RCC 7860 (cell line): ENCODE measurements at regions not wholly inside any gene's neighbourhood (a gene's known extent, or its start where the extent isn't known, plus 50 kb on each side); places are given as distances from the start of the nearest gene placed in this dataset.
"Not testable (repeated sequence)": the region's sequence is repeated elsewhere in the genome, so short reads cannot be mapped to it uniquely, and the experiment has no call there.

ENCODE experiments used
- DNase-seq: peaks from one replicate; pipeline ENCODE4 v3.0.0-alpha.2; 2015; ENCODE audit warnings: low spot score
- FAIRE-seq: peaks from 2 replicates; lab custom pipeline; 2012; peaks lifted over from hg19 to GRCh38; lab: Jason Lieb, UNC

DNA sequence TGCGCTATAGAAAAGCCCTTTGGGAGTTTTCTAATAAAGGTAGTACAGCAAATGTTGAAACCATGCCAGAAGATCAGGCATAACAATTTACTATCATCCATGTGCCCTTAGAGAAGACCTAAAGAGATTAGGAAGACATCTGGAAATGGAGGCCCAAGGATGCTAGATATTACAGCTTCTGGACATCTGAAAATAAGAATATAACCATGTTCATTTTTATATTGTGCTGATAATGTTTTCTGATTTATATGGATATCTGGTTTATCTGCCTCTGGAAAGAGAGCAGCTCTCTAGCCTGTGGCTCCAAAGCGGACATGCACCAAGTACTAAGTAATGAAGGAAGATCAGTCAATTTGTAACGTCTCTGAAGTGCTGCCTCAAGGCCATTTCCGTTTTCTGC is 478.0 kb upstream of the DDX18 start:
- DNase-seq (no peak), FAIRE-seq (no peak)

DNA sequence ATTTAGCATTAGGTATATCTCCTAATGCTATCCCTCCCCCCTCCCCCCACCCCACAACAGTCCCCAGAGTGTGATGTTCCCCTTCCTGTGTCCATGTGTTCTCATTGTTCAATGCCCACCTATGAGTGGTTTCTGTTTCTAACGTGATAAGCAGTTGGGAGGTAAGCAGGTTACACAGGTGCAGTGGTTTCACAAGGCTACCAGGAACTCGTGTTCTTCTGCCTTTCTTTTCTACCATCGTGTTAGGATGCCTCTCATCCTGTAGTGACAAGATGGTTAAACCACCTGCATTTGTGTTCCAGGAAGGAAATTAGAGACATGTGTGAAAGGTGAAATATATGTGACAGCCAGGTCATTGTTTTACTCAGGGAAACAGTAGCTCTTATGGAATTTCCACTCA is 476.5 kb upstream of the DDX18 start:
- not testable (repeated sequence) for FAIRE-seq, DNase-seq

DNA sequence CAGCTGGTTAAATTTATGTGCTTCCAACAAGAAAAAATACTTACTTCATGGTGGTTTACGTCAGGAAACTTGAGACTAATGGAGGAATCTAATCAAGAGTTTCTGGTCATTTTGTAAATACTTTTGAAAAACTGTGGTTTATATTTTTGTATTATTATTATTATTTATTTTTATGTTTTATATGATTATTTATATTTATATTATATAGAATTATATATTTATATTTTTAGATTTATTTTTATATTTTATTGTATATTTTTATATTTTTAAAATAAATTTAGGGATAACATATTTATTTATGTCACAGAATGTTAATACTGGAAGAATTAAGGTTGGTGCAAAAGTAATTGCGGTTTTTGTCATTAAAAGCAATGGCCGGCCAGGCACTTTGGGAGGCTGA is 474.5 kb upstream of the DDX18 start:
- FAIRE-seq (peak; percentile 81), DNase-seq (no peak)

DNA sequence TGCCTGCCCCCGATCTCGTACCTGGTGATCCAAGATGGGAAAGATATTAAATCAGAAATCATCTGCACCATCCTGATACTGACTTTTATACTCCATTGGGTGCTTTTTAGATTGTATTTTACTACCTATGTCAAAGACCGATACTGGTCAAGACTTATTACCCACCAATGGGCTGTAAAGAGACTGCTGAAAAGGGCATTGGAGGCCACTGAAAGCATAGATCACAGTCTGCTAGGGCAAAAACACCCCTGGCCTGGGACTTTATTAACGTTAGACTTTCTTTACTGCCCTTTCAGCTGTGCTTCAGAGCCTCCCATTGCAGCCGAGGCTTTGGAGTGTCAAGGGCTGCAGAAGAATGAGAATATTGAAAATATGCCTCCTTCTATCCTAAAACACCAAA is 472.8 kb upstream of the DDX18 start:
- FAIRE-seq: no peak
- no peak for DNase-seq

DNA sequence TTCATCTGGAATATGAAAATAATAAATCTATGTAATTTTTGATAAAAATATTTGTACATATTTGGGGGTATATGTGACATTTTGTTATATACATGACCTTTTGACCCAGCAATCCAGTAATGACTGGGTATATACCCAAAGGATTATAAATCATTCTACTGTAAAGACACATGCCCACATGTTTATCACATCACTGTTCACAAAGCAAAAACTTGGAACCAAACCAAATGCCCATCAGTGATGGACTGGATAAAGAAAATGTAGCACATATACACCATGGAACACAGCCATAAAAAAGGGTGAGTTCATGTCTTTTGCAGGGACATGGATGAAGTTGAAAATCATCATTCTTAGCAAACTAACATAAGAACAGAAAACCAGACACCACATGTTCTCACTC is 472.1 kb upstream of the DDX18 start:
- DNase-seq: no peak
- FAIRE-seq: no peak

DNA sequence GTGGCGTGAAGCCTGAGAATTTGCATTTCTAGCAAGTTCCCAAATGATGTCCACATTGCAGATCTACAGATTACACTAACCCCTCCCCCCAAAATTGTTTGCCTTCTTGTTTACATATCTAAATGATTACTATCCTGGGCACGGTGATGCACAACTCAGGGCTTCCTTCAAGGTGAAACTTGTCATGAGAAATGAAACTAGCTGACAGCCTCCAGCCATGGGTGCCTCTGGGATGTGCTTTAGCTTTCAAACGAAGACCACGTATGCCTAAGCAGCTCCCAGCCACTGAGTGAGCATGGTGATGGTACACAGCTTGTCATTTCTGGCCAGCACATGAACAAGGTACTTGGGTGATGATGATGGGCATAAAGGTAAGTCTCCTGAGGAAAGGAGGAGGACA is 464.8 kb upstream of the DDX18 start:
- FAIRE-seq: no peak
- DNase-seq: no peak

DNA sequence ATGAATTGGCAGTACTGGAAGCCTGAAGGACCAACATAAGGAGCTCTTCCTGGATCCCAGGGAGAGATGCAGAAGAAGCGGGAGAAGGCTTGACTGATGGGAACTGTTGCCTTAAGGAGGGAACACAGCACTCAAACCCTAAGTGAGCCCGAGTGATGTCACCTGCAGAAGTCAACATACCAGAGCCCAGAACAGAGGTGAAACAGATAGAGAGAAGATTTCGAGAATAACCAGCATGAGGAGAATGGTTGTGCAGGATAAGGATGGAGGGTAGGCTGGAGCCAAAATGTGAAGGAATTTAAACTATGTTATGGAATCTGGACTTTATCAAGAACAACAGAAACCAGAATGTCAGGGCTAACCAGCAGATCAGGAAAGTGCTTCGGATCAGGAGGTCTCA is 463.1 kb upstream of the DDX18 start:
- DNase-seq: no peak
- FAIRE-seq: no peak

DNA sequence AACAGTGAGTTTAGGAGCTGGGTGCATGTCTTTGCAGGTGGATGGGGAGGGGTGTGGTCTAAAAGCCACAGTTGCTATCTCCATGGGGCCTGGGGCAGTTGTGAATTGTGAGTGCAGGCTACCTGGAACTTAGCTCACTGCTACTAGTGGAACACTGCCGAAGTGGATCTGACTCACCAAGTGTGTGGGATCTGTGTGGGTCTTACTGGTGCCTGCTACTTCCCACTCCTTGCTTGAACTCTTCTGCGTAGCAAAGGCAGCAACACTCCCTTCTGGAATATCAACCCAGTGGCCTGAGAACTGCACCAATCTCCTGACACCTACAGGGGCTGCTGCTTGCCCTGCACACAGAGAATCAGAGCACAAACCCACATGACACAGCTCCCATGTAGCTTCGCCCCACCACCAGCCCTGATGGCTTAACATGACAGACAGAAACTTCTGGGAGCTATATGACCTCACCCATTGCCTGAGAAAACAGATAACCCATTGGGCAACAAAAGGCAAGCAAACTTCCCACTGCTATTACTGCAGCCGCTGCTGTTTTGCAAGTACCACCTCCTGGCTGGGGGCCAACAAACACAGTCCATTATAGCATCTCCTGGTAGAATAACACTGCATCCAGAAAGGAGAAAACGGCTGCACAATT is 455.1 kb upstream of the DDX18 start:
- no peak for DNase-seq
- no peak for FAIRE-seq

DNA sequence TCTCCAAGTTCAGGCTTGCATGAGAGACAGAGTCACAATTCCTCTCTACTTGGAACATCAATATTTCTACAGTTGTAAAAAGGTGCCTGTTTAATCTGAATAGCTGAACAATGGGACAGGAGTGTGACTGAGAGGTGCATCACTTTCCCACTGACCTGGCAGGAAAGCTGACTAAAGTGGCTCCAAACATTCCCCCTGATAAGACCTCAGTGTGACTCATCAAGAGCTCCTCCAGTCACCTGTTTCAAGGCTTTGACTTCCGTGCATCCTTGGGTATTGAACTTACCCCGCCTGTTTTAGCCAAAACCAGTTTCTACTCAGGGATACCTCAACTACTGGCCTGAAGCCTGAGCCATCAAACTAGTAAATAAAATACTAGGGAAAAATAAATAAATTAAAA is 453.9 kb upstream of the DDX18 start:
- DNase-seq (no peak), FAIRE-seq (no peak)

DNA sequence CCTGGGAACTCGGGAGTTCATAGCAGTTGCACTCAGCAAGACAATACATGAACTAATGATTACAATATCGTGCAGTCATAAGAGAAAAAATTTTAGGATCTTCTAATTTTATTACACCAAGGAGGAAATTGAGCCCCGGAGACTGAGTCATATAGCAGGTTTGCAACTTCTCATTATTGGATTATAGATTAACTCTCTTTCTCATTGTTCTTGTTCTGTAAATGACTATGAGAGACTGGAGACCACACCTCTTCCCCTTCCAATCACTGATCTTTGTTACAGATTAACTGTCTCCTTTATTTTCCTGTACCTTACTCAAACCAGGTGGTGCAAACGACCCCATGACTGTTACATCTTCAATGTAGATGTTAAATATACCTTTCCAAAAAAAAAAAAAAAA is 435.8 kb upstream of the DDX18 start:
- no peak for DNase-seq

DNA sequence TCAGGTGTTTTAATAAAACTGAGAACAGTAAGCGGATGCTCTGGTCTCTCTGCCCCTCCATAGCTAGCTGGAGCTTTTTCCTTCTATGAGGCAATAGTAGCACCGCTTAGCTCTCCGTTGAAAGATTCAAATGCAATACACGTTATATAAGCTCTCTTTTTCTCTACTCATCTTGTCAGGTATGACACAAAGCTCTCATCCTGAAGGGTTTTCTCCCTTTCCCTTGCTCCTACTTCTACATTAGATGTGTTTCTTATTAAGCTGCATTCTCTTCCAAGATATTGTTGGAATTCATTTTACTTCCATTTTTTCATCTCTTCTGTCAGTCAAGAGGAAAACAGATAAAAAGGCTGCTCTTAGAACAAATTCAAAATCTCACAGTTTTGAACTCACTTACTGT is 434.6 kb upstream of the DDX18 start:
- DNase-seq (no peak), FAIRE-seq (no peak)

More for the DNA sequence above, 435.8 kb upstream of the DDX18 start:
- FAIRE-seq: no peak

DNA sequence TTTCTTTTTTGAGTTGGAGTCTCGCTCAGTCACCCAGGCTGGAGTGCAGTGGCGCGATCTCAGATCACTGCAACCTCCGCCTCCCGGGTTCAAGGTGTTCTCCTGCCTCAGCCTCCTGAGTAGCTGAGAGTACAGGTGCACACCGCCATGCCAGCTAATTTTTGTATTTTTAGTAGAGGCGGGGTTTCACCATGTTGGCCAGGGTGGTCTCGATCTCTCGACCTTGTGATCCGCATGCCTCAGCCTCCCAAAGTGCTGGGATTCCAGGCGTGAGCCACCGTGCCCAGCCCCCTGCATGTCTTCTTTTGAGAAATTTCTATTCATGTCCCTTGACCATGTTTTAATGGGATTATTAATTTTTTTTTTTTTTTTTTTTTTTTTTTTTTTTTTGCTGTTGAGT is 430.5 kb upstream of the DDX18 start:
- DNase-seq, FAIRE-seq: not testable (repeated sequence)

DNA sequence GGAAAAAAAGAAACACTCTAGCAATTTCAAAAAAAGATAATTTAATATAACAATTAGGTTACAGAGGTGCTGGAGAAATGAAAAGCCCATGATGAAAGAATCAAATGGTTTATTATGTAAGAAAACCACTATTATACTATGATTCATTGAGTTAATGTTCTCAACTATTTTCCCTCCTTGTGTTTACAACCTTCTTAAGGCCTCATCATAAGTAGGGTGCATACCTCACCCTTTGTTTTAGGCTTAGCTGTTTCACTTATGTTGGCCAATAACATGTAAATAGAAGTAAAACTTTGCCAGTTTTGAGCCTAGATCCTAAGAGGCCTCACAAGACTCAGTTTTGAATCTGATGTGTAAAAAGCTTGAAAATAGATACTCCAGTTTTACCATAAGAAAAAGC is 418.3 kb upstream of the DDX18 start:
- FAIRE-seq: no peak

DNA sequence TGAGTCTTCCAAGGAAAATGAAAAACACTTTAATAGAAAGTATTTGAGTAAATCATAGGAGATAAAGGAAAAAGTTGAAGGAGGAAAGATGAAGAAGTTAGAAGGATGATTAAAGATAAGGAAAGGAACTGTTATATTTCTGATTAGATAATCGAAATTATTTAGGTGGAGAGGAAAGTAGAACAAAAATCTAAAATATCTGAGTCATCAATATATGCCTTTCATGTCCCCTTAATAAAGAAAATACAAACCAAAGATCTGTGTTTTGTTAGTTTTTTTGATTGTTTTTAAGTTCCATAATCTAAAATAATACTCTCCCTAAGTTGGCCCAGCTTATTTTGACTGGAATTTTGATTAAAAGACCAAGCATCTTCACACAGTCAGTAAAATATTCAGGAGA is 412.9 kb upstream of the DDX18 start:
- no peak for DNase-seq
- FAIRE-seq: no peak

More for the DNA sequence above, 418.3 kb upstream of the DDX18 start:
- DNase-seq: no peak

DNA sequence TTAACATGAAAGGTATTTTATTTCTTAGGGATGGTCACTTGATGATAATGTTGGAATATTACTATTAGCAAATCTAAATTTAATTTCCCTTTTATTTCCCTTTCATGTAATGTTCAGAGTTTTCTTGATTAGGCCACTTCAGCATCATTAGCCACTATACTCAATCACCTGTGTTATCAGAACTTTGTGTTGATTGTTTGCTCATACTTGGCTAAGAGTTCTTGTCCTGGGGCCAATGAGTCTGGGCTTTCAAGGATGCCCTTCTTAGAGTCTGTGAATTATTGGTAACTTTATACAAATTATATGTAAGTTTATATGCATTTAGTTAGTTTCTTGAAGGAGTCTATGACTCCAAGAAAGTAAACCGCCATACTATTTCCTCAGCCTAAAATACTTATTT is 408.0 kb upstream of the DDX18 start:
- DNase-seq (no peak), FAIRE-seq (no peak)

DNA sequence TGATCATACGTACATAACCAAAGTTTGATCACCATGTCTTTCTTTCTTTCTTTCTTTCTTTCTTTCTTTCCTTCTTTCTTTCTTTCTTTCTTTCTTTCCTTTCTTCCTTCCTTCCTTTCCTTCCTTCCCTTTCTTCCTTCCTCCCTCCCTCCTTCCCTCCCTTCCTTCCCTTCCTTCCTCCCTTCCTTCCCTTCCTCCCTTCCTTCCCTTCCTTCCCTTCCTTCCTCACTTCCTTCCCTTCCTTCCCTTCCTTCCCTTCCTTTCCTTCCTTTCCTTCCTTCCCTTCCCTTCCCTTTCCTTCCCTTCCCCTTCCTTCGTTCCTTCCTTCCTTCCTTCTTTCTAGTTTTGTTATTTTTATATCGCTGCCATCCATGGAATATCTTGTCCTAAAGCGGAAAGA is 406.7 kb upstream of the DDX18 start:
- no peak for DNase-seq
- no peak for FAIRE-seq

DNA sequence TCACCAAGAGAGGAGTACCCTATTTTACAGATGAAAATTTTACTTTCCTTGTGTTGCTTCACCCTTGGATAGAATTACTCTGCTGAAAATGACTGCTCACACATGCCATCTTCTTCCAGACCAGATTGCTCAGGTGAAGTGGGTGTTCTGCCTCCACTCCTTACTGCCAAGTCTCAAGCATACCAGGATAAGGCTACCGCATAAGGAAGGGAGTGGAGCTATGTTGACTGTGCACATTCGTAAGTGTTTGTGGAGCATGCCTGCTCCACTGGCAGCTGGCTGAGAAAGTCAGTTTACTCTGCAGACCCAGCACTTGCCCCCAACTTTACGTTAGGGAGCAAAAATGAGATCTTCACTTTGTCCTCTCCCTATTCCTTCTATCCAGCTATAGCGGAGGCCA is 405.0 kb upstream of the DDX18 start:
- FAIRE-seq (no peak), DNase-seq (no peak)

DNA sequence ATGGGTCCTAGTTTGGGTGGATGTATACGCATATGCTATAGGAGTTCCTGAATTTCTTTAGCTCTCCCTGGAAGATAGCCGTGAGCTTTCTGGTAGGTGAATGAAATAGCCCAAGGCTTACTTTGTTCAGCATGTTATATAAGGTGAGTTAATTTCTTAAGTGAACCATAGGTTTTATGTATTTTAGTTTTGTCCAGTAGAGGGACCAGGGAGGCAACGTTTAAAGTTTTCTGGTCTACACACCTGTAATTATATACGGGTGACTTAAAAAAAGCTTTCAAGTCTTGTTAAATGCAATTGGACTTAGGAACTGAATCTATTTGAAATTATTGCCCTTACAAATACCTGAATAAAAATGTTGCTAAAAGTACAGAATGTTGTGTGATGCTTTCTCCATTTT is 402.5 kb upstream of the DDX18 start:
- DNase-seq (no peak), FAIRE-seq (no peak)

DNA sequence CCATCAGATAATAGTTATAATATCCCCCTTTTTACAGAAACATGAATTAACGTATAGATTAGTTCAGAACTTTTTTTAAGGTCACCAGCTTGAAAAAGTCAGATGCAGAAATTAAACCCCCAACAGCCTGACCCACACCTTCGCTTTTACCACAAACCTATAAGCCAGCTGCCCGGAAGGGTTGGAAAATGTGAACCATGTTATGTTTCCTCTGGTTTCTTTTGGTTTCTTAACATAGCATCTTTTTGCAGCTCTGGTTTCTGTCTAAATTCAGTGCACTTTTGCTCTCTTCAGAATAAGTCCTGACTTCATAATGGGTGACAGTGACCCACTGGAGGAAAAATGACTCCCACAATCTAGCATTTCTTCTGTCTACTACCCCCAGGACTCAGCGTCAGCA is 381.7 kb upstream of the DDX18 start:
- no peak for FAIRE-seq
- DNase-seq: no peak

DNA sequence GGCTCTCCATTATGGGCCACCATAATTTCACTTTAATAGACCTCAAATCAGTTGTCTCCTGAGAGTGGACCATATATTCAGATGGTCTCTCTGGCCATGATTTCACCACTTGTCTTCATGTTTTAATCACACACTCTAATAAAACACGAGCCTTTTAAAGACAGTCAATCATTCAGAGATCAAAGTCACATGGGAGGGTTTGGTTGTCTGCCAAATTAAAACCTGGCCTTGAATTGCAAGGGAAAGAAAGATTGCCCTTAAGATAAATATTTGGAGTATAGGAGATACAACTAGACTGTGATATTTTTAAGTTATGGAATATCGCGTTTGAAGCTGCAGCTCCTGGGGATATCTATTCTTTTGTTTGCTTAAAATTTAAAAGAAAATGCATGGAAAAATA is 377.8 kb upstream of the DDX18 start:
- no peak for DNase-seq
- no peak for FAIRE-seq

DNA sequence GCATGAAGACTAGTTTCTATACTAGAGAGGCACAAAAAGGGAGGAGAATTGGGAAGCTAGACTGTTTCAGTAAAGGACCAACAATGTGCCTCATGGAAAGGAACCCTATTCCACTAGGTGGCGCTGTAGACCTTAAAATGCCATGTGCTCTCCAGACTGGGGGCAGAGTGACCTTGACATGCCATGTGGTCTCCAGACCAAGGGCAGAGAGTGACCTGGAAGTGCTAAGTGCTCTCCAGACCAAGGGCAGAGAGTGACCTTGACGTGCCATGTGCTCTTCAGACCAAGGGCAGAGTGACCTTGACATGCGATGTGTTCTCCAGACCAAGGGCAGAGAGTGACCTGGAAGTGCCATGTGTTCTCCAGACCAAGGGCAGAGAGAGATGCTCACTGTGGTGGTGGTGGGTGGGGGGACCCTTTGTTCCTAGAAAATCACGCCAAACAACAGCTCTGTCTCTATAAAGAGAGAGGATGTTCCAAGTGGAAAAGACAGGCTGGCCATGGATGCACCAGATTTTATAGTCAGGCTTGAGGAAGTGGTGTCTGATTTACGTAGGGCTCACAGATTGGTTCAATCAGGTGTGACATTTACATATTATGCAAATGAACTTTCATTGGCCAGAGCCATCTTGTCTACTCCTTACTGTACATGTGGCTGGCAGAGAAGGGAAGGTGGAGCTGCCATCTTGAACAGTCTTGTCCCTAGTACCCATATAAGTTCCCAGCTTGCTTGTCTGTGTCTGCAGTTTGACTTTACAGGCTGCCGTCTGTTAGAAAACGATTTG is 344.0 kb upstream of the DDX18 start:
- FAIRE-seq: no peak
- DNase-seq: peak; percentile 8

DNA sequence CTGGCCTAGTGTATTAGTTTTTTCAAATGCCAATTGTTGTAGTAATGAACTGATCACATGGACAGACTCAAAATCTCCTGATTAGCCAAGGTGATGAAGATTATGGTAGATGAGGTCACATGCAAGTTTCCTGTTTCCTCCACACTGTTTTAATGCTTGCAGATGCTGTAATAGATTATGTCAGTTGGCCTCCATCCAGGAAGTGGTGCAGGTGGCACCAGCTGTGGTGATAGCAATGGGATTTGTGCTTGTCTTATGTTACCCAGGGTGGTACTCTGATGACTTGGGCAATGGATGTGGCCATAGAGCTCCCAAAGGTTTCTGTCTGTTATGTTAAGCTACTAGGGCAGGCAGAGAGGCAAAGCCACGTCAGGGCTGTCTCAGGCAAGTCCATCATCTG is 332.9 kb upstream of the DDX18 start:
- no peak for FAIRE-seq
- DNase-seq: no peak

DNA sequence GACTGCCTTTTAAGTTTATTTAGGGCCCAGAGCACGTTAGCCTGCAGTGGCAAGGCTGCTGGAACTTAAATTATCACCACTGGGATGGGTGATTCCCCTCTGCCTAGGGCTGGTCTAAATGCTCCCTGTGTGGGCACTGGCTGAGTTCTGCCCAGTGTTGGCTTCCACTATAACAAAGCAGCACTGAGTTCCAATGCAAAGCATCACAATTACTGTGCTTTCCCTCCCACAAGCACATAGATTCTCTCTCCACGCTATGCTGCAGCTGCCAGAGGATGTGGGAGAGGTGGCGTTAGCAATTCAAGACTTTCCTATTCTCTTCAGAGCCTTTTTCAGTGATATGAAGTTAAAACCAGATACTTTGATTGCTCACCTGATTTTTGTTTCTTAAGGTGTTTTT is 328.9 kb upstream of the DDX18 start:
- DNase-seq (no peak), FAIRE-seq (no peak)
